Skin epidermis (tissue), 12 donors: ENCODE measurements at regions not wholly inside any gene's neighbourhood (a gene's known extent, or its start where the extent isn't known, plus 50 kb on each side); places are given as distances from the start of the nearest gene placed in this dataset.

Source experiments
- H3K27ac ChIP-seq, 21 experiments: fragments of 200-600 bp; sonication (generic) in 11 of 21; one replicate each; pipeline ENCODE4 v1.5.0; 2020; ENCODE audit warnings: mild to moderate bottlenecking in 3 of 21, inconsistent platforms in 2 of 21, moderate library complexity in 2 of 21
- H3K4me3 ChIP-seq, 7 experiments: fragments of 200-600 bp; sonication (generic) in 2 of 7; one replicate each; pipeline ENCODE4 v1.5.0; 2020; ENCODE audit warnings: inconsistent platforms in 2 of 7, mild to moderate bottlenecking in 2 of 7, moderate library complexity in 1 of 7

DNA sequence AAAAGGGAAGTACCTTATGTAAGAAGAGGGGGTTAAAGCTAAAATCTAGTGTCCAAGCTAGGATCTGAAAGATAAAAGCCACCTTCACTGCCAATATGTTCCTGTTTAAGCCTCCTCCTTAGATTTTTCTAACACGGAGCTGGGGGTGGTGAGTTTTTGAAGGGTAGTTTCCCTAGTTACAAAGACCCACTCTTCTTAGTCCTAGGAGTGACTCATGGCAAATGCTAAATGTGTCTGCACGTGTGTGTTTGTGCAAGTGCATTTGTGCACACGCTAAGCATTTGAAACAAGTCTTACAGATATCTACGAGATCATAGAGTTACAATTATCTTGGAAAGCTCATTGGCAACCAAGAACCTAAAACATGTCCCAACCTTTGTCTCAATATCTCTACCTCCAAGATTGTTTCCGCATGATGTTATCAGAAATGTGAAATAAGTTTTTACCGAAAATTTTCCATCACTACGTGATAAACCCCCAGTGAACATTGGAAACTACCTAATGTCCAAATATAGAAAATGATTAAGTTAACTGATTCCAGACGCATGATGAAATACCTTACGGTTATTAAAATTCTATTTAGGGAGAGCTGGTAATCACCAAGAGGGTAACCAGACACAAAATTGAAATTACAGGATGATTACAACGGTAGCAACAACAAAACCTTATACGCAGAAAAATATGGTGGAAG is 78.0 kb upstream of the HRH2 start:
- H3K27ac ChIP-seq, result no peak overlapping the region
- no peak overlapping the region for H3K4me3 ChIP-seq

DNA sequence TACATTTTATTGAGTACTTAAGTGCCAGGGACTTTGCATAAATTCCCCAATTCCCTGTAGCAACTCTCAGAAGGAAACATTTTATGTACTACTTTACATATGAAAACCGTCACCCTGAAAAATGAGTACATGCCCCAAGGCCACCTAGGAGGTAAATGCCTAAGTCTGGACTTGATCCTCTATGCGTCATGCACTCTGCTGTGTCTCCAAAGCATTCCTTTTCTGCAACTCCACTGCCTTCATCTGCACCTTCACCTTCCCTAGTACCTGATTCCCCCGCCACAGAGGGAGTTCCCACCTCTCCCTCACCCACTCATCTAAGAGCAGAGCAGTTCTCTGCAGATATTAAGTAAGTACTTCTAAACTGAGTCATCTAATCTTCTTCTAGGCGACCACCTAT is 75.2 kb upstream of the HRH2 start:
- Histone ChIP-seq H3K4me3 (no peak overlapping the region), H3K27ac (no peak overlapping the region)

DNA sequence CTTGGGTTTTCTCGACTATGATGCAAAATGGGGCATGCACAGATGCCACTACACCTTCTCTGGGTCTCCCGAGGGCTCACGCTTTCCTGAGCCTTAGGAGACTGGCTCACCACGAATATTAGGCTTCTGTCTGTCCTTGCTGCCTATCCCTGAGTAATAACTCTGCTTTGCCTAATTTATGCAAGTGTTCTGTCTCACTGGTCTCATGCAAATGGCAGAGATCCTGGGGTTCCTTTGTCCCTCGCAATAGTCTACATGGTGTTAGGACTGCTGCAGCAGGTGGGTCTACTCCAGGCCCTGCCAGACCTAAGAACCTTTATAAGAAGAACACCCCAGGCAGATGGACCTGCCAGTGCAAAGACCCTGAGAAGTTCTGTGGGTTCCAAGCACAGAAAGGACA is 72.3 kb upstream of the HRH2 start:
- Histone ChIP-seq H3K4me3 (no peak overlapping the region), H3K27ac (no peak overlapping the region)

DNA sequence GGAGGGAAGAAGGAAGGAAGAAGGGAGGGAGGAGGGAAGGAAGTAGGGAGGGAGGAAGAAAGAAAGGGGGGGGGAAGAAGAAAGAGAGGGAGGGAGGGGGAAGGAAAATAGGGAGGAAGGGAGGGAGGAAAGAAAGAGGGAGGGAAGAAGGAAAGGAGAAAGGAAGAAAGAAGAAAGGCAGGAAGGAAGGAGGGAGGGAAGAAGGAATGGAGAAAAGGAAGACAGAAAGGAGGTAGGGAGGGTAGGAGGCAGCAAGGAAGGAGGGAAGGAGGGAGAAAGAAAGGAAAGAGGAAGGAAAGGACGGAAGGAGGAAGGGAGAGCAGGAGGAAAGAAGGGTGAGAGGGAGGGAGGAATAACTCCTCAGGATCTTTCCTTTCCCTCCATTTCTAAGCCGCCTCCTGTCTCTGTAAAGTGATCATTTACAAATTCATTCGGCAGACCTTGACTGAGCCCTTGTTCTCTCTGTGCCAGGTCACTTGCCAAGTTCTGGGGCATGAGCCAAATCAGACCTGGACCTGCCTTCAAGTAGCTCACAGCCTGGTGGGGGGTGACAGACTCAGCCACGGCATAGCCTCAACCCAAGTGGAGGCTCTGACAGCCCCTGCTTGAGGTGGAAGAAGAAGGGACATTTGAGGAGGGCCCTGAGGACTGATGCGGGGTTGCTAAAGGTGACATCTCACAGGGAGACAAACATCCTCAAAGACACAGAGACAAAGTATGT is 69.0 kb upstream of the HRH2 start:
- Histone ChIP-seq H3K27ac (no peak overlapping the region), H3K4me3 (no peak overlapping the region)

DNA sequence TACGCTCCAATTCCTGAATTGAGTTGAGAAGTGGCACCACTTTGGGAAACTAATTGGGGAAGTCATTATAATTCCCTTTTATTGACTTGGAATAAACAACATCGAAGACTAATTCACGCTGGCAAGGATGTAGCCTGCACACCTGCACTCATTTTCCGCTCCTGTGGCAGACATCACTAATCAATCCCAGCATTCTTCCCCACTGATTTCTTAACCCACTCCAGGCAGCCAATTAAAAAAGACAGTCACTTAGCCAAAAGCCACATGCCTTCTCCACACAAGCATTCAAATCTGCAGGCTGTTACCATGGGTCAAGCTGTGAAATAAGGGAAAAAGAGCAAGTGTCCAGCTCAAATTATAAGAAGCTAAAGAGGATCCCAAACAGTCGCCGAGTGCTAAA is 68.2 kb upstream of the HRH2 start:
- H3K4me3 ChIP-seq, result no peak overlapping the region
- H3K27ac ChIP-seq, result peak overlapping the region in 1 of 21 experiments; percentile 44

DNA sequence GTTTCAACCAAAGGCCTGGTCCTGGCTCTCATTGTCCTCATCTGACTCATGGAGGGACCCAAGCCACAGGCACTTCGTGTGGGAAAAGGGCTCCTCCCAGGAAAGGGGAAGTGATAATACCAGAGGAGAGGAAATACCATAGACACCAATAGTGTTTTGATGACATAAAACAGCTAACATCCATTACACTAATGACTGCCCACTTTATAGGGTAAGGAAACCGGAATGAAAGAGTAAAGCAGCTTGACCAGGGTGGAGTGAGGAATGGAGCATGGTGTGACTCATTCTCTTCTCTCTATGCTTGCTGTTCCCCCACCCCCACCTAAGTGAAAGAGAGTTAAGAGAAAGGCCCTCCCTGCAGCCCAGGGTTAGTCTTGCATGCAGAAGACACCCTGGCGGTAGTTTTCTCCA is 67.4 kb upstream of the HRH2 start:
- Histone ChIP-seq H3K4me3 (no peak overlapping the region), H3K27ac (peak overlapping the region in 2 of 21 experiments; percentile 16 to 44)

DNA sequence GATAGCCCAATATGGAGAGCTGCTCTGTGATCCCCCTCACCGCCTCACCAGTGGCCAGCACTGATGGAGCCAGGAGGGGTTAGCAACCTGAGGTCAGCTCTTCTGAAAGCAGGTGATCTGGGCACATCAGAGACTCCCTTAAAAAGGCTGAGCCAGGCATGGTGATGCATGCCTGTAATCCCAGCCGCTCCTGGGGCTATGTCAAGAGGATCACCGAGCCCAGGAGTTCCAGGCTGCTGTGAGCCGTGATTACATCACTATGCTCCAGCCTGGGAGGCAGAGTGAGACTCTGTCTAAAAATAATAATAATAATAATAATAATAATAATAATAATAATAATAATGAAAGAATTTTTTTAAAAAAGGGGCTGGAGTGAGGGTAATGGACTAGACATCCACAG is 66.6 kb upstream of the HRH2 start:
- H3K27ac ChIP-seq, result no peak overlapping the region
- H3K4me3 ChIP-seq, result no peak overlapping the region

DNA sequence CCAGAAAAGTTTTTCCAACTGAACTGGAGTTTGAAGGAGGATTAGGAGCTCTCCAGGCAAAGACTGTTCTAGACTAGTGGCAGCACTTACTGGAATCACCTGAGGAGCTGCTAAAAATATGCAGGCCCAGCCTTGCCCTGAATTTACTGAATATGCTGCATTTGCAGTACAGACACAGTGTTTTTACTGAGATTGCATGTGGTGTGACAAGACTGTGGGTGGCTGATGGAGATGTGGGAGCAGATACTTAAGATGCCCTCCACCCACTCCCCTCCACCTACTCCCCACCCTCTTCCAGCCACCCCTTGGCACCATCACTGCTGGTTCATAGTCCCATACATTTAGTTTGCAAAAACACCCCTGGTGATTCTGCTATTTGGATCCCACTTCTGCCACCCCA is 64.1 kb upstream of the HRH2 start:
- Histone ChIP-seq H3K27ac (no peak overlapping the region), H3K4me3 (no peak overlapping the region)

DNA sequence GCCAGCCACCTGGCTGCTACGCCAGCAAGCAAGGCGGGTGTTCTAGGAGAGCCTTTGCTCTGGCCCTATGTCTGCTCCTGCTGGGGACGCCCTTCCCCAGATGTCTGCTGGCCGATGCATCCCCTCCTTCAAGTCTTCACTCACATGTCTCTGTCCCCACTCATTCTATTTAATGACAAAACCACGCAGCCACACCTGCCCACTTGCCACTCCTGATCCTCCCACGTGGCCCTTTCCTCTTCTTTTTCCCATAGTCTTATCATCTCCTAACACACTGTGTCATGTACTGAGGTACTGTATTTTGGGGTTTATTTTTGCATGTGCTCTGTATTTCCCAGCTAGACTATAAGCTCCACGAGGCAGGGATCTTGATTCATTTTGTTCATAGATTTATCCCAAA is 62.0 kb upstream of the HRH2 start:
- no peak overlapping the region for H3K4me3 ChIP-seq
- H3K27ac ChIP-seq, result no peak overlapping the region

DNA sequence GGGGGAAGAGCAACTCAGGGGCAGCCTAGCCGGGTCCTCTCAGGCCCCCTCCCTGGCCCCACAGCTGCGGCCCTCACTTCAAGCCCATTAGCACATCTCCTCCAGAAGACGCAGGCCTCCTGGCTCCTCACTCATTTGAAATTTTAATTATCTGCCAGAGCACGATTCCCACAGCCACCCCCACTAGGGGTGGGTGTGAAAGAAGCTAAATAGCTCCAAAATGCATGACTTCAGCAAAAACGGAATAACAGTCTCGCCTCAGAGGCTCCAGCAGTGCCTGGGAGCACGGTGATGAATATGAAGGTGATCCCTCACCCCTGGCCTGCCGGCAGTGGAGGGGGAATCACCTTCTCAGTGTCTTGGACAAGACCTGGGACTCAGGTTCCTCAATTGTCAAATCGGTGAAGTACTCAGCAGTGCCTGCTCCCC is 61.1 kb upstream of the HRH2 start:
- Histone ChIP-seq H3K27ac (no peak overlapping the region), H3K4me3 (no peak overlapping the region)

DNA sequence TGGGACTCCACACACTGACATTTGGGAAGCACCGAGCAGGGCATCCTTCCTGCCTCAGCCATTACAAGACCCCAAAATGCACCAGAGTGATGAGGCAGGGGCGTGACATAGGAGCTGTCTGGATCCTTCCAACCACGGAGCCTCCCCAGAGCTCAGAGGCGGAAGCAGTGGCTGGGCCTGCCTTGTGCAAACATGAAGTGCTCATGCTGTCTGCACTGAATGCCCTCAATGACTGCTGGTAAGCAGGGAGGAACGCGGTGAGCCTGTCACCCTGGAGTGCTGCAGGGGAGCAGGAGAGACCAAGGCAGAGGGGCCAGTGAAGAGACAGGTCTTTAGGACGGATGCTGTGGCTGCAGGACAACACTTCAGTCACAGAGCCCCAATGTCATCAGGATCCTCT is 60.2 kb upstream of the HRH2 start:
- Histone ChIP-seq H3K4me3 (no peak overlapping the region), H3K27ac (no peak overlapping the region)

DNA sequence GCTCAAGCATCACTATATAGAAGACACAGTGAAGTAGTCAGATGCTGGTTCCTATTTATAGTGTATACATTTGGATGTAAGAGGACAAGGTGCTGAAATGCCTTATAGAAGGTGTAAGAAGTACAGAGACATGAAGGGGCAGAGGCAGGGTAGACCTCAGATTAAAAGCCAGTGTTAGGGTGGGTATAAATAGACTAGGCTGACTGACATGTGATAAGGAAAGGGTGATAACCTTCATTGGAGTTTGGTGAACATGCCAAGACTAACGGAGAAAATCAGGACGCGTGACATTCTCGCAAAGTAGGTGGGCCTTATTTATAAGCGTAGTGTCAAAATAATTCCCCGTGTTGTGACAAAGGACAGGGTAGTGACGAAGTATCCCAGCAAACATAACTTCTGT is 59.1 kb upstream of the HRH2 start:
- Histone ChIP-seq H3K27ac (no peak overlapping the region), H3K4me3 (no peak overlapping the region)

DNA sequence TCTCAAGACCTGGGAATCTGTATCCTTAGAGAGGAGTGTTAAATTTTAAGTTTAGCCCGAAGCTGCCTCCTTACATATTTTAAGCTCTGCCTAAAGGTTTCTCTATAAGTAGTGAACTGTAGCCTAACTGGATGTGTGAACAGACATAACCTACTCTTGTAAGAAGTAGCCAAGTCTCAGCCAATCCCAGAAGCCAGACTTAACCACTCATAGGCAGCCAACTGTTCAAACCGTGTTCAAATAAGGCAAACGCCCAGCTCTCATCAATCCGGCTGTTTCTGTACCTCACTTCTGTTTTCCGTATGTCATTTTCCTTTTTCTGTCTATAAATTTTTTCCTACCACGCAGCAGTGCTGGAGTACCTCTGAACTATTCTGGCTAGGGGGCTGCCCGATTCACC is 58.7 kb upstream of the HRH2 start:
- Histone ChIP-seq H3K4me3 (no peak overlapping the region), H3K27ac (no peak overlapping the region)

DNA sequence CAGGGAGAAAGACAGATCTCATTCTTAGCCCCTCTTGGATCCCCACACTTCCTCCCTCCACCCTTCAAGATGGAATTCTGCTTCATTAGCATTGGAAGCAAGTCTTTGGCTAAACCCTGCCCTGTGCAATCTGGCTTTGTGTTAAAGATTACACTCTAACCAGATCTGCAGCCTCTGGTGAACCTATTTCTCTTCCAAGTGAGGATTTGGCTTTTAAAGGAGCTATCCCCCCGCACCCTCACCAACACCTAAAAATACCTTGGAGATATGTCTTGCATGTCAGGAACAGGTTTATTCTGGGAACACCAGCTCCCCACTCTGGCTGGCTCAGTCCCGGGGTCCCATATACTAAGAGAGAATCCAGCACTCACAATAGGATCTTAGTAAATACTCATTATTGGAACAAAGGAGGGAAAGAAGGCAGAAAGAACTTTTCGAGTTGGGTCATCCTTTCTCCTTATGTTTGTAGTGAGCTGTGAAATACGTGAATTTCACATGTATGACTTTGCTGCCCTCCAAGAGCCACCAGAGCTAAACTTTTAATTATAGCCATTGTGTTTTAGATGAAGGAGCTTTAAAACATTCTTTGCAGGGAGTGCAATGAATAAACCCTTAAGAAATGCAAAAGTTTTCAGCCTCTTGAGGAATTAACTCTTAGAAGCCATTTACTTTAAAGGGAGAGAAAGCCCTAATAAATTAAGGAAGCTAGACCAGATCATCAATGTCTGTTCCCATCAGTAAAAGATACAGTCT is 53.7 kb upstream of the HRH2 start:
- Histone ChIP-seq H3K27ac (no peak overlapping the region), H3K4me3 (no peak overlapping the region)

DNA sequence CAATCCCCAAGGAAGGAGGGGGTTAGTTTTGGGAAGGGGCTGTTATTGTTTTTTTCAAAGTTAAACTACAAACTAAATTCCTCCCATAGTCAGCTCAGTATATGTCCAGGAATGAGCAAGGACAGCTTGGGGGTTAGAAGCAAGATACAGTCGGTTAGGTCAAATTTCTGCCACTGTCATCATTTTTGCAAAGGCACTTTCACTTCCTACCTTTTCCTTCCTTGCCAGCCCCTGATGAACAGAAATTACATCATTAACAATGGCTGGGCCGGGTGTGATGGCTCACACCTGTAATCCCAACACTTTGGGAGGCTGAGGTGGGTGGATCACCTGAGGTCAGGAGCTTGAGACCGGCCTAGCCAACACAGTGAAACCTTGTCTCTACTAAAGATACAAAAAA is 51.5 kb upstream of the HRH2 start:
- no peak overlapping the region for H3K4me3 ChIP-seq
- H3K27ac ChIP-seq, result no peak overlapping the region
